Fibroblast of pulmonary artery (primary cell): ENCODE measurements at regions not wholly inside any gene's neighbourhood (a gene's known extent, or its start where the extent isn't known, plus 50 kb on each side); places are given as distances from the start of the nearest gene placed in this dataset.
A peak's percentile ranks its signal among the peaks of the same experiment; 100 is the strongest.

ENCODE experiments used
- DNase-seq: peaks from one replicate; pipeline ENCODE4 v3.0.0-alpha.2; 2010; ENCODE audit warnings: low read depth
- H3K4me3 ChIP-seq: replicated peaks from 2 replicates; pipeline ENCODE4 v1.5.1; 2011; ENCODE audit warnings: low read depth, mild to moderate bottlenecking, control low read depth, low read length, moderate library complexity
- CTCF ChIP-seq: IDR thresholded peaks from 2 replicates; pipeline ENCODE4 v1.5.1; 2011; ENCODE audit warnings: mild to moderate bottlenecking, control low read depth, low read length, inconsistent platforms; ENCODE audit errors: missing control alignments

- TF ChIP-seq CTCF = no peak
- H3K4me3 ChIP-seq = no peak overlapping the region
- no peak for DNase-seq
Measured at GRCh38 chr4:160019936-160020335, 917.1 kb downstream of the RAPGEF2 start.

GRCh38 chr4:160020804-160021203 lies 917.9 kb downstream of the RAPGEF2 start:
- no peak overlapping the region for H3K4me3 ChIP-seq
- DNase-seq = no peak
- no peak for TF ChIP-seq CTCF

GRCh38 chr4:160021870-160022269 lies 919.0 kb downstream of the RAPGEF2 start:
- no peak for DNase-seq
- no peak overlapping the region for H3K4me3 ChIP-seq
- TF ChIP-seq CTCF = no peak

GRCh38 chr4:160026721-160027120 lies 923.8 kb downstream of the RAPGEF2 start:
- TF ChIP-seq CTCF = no peak
- no peak overlapping the region for H3K4me3 ChIP-seq
- DNase-seq = peak; percentile 16

- no peak for DNase-seq
- no peak overlapping the region for H3K4me3 ChIP-seq
- TF ChIP-seq CTCF = no peak
Measured at GRCh38 chr4:160034501-160034900, 931.6 kb downstream of the RAPGEF2 start.

- no peak for TF ChIP-seq CTCF
- peak; percentile 1 for DNase-seq
- no peak overlapping the region for H3K4me3 ChIP-seq
Measured at GRCh38 chr4:160038615-160039014, 935.7 kb downstream of the RAPGEF2 start.

- no peak for TF ChIP-seq CTCF
- no peak overlapping the region for H3K4me3 ChIP-seq
- no peak for DNase-seq
Measured at GRCh38 chr4:160044693-160045092, 941.8 kb downstream of the RAPGEF2 start.
